Right renal pelvis (tissue), 4 donors: ENCODE measurements at regions not wholly inside any gene's neighbourhood (a gene's known extent, or its start where the extent isn't known, plus 50 kb on each side); places are given as distances from the start of the nearest gene placed in this dataset.
A peak's percentile ranks its signal among the peaks of the same experiment; 100 is the strongest.

Experiments
- DNase-seq, 4 donors: peaks; one replicate each; pipeline ENCODE4 v3.0.0-alpha.2; 2013; ENCODE audit warnings: low read depth in 4 of 4, low spot score in 3 of 4, missing footprints in 1 of 4

- no peak for DNase-seq
Measured at GRCh38 chr16:72536723-72537435, 364.9 kb upstream of the PMFBP1 start.

GRCh38 chr16:72532906-72533410 is 361.0 kb upstream of the PMFBP1 start:
- DNase-seq: no peak

- DNase-seq: no peak
Measured at GRCh38 chr16:72530434-72530833, 358.5 kb upstream of the PMFBP1 start.

- DNase-seq: no peak
Measured at GRCh38 chr16:72523087-72523486, 351.1 kb upstream of the PMFBP1 start.

GRCh38 chr16:72517154-72517553 is 345.2 kb upstream of the PMFBP1 start:
- DNase-seq: no peak

- no peak for DNase-seq
Measured at GRCh38 chr16:72511171-72511570, 339.2 kb upstream of the PMFBP1 start.

- no peak for DNase-seq
Measured at GRCh38 chr16:72508191-72508590, 336.2 kb upstream of the PMFBP1 start.

- no peak for DNase-seq
Measured at GRCh38 chr16:72502594-72503005, 330.6 kb upstream of the PMFBP1 start.

GRCh38 chr16:72501739-72502593 is 330.0 kb upstream of the PMFBP1 start:
- peak; percentile 38 to 62 (median 52) for DNase-seq

- no peak for DNase-seq
Measured at GRCh38 chr16:72500545-72500944, 328.6 kb upstream of the PMFBP1 start.

- no peak for DNase-seq
Measured at GRCh38 chr16:72493716-72494415, 321.9 kb upstream of the PMFBP1 start.

GRCh38 chr16:72487283-72487682 is 315.3 kb upstream of the PMFBP1 start:
- no peak for DNase-seq

GRCh38 chr16:72482695-72483094 is 310.7 kb upstream of the PMFBP1 start:
- DNase-seq: no peak

GRCh38 chr16:72481419-72481818 is 309.5 kb upstream of the PMFBP1 start:
- no peak for DNase-seq

GRCh38 chr16:72480911-72481310 is 309.0 kb upstream of the PMFBP1 start:
- no peak for DNase-seq

- DNase-seq: no peak
Measured at GRCh38 chr16:72475688-72476087, 303.7 kb upstream of the PMFBP1 start.

- no peak for DNase-seq
Measured at GRCh38 chr16:72474501-72475123, 302.7 kb upstream of the PMFBP1 start.

GRCh38 chr16:72473631-72474030 is 301.7 kb upstream of the PMFBP1 start:
- DNase-seq: no peak

GRCh38 chr16:72471317-72471924 is 299.5 kb upstream of the PMFBP1 start:
- no peak for DNase-seq

- no peak for DNase-seq
Measured at GRCh38 chr16:72470541-72470940, 298.6 kb upstream of the PMFBP1 start.
